ENCODE measurements at regions not wholly inside any gene's neighbourhood (a gene's known extent, or its start where the extent isn't known, plus 50 kb on each side); places are given as distances from the start of the nearest gene placed in this dataset.
"Not testable (repeated sequence)": the region's sequence is repeated elsewhere in the genome, so short reads cannot be mapped to it uniquely, and the experiment has no call there.

- Histone ChIP-seq H3K27me3 (ENCODE audit: control insufficient read depth, insufficient read depth, low read length) (no peaks in the 10 kb centered on the region), H3K9me3 (ENCODE audit: control insufficient read depth, insufficient read depth, low read length) (no peaks in the 10 kb centered on the region), H3K4me3 (ENCODE audit: low read depth, low read length) (no peak overlapping the region), H3K9ac (ENCODE audit: low read depth, low read length) (no peak overlapping the region), H3K36me3 (ENCODE audit: control insufficient read depth, insufficient read depth, low read length) (no peaks in the 10 kb centered on the region), H3K4me1 (ENCODE audit: control insufficient read depth, insufficient read depth, low read length) (no peaks in the 10 kb centered on the region), H3K27ac (ENCODE audit: low read depth, low read length) (no peak overlapping the region)
Observed at GRCh38 chr3:137514853-137515252, 249.3 kb upstream of the SOX14 start.

DNA sequence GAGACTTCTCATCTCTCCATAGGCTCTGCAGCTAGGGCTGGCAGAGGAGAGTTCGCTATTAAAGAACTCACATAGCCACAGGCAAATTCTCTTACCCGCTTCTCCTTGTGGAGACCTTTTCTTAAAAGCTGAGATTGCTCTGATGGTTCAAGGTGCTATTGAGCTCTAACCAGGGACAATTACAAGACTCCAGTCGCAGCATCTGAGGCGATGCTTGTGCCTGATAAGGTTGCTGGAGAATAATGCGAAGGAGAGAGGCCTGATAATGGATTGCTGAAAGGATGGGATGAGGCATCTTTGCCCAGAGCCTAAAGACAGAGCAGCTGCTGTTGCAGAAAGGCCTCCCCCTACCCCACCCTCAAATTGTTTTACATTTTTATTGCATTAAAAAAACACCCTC, 244.5 kb upstream of the SOX14 start:
- Histone ChIP-seq H3K9me3 (ENCODE audit: control insufficient read depth, insufficient read depth, low read length) (no peaks in the 10 kb centered on the region), H3K27ac (ENCODE audit: low read depth, low read length) (no peak overlapping the region), H3K9ac (ENCODE audit: low read depth, low read length) (no peak overlapping the region), H3K4me1 (ENCODE audit: control insufficient read depth, insufficient read depth, low read length) (no peaks in the 10 kb centered on the region), H3K27me3 (ENCODE audit: control insufficient read depth, insufficient read depth, low read length) (no peaks in the 10 kb centered on the region), H3K36me3 (ENCODE audit: control insufficient read depth, insufficient read depth, low read length) (no peaks in the 10 kb centered on the region), H3K4me3 (ENCODE audit: low read depth, low read length) (no peak overlapping the region)

DNA sequence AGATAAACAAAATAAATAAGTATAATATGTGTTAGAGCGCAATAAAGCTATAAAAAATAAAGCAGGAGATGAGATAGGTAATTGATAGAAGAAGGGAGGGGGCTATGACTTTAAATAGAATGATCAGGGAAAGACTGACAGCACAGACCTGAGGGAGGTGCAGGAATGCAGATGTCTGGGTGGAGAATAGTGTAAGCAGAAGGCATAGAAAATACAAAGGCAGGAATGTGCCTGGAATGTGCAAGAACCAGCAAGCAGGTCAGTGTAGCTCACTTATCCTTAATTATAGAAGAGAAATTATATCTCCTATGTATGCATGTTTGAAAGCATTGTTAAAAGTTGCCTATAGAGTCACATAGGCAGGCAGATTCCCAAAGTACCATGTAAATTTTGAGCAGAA, 239.4 kb upstream of the SOX14 start:
- Histone ChIP-seq H3K27ac (ENCODE audit: low read depth, low read length) (no peak overlapping the region), H3K9ac (ENCODE audit: low read depth, low read length) (no peak overlapping the region), H3K4me3 (ENCODE audit: low read depth, low read length) (no peak overlapping the region), H3K9me3 (ENCODE audit: control insufficient read depth, insufficient read depth, low read length) (no peaks in the 10 kb centered on the region), H3K36me3 (ENCODE audit: control insufficient read depth, insufficient read depth, low read length) (no peaks in the 10 kb centered on the region), H3K27me3 (ENCODE audit: control insufficient read depth, insufficient read depth, low read length) (no peaks in the 10 kb centered on the region), H3K4me1 (ENCODE audit: control insufficient read depth, insufficient read depth, low read length) (no peaks in the 10 kb centered on the region)

GRCh38 chr3:137525471-137525870, 238.6 kb upstream of the SOX14 start:
- Histone ChIP-seq H3K27ac (ENCODE audit: low read depth, low read length) (no peak overlapping the region), H3K36me3 (ENCODE audit: control insufficient read depth, insufficient read depth, low read length) (no peaks in the 10 kb centered on the region), H3K4me1 (ENCODE audit: control insufficient read depth, insufficient read depth, low read length) (no peaks in the 10 kb centered on the region), H3K4me3 (ENCODE audit: low read depth, low read length) (no peak overlapping the region), H3K27me3 (ENCODE audit: control insufficient read depth, insufficient read depth, low read length) (no peaks in the 10 kb centered on the region), H3K9me3 (ENCODE audit: control insufficient read depth, insufficient read depth, low read length) (no peaks in the 10 kb centered on the region), H3K9ac (ENCODE audit: low read depth, low read length) (no peak overlapping the region)

GRCh38 chr3:137542049-137542448, 222.1 kb upstream of the SOX14 start:
- H3K9me3 ChIP-seq (ENCODE audit: control insufficient read depth, insufficient read depth, low read length), result peaks cover 4% of the 10 kb centered on the region; the same call in 1 of the 2 replicates
- no peak overlapping the region for H3K27ac ChIP-seq (ENCODE audit: low read depth, low read length)
- no peaks in the 10 kb centered on the region for H3K4me1 ChIP-seq (ENCODE audit: control insufficient read depth, insufficient read depth, low read length)
- no peaks in the 10 kb centered on the region for H3K36me3 ChIP-seq (ENCODE audit: control insufficient read depth, insufficient read depth, low read length)
- H3K4me3 ChIP-seq (ENCODE audit: low read depth, low read length), result no peak overlapping the region
- peaks cover 35% of the 10 kb centered on the region for H3K27me3 ChIP-seq (ENCODE audit: control insufficient read depth, insufficient read depth, low read length)
- H3K9ac ChIP-seq (ENCODE audit: low read depth, low read length), result no peak overlapping the region

DNA sequence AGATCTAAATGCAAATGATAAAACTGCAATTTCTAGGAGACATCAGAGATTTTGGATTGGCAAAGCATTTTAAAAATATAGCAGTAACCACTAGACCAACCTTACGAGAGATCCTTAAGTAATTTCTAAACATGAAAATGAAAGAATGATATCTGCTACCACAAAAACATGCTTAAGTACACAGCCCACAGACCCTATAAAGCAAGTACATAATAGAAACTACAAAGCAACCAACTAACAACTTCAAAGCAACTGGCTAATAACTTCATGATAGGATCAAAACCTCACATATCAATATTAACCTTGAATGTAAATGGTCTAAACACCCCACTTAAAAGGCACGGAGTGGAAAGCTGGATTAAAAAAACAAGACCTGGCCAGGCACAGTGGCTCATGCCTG, 209.9 kb upstream of the SOX14 start:
- no peaks in the 10 kb centered on the region for H3K4me1 ChIP-seq (ENCODE audit: control insufficient read depth, insufficient read depth, low read length)
- H3K27me3 ChIP-seq (ENCODE audit: control insufficient read depth, insufficient read depth, low read length), result no peaks in the 10 kb centered on the region
- H3K9ac ChIP-seq (ENCODE audit: low read depth, low read length), result no peak overlapping the region
- no peaks in the 10 kb centered on the region for H3K36me3 ChIP-seq (ENCODE audit: control insufficient read depth, insufficient read depth, low read length)
- no peak overlapping the region for H3K4me3 ChIP-seq (ENCODE audit: low read depth, low read length)
- H3K27ac ChIP-seq (ENCODE audit: low read depth, low read length), result no peak overlapping the region
- no peaks in the 10 kb centered on the region for H3K9me3 ChIP-seq (ENCODE audit: control insufficient read depth, insufficient read depth, low read length)

- Histone ChIP-seq H3K4me1 (ENCODE audit: control insufficient read depth, insufficient read depth, low read length) (no peaks in the 10 kb centered on the region), H3K9me3 (ENCODE audit: control insufficient read depth, insufficient read depth, low read length) (no peaks in the 10 kb centered on the region), H3K9ac (ENCODE audit: low read depth, low read length) (no peak overlapping the region)
Observed at GRCh38 chr3:137568880-137569279, 195.2 kb upstream of the SOX14 start.

GRCh38 chr3:137572931-137573330, 191.2 kb upstream of the SOX14 start:
- no peaks in the 10 kb centered on the region for H3K4me1 ChIP-seq (ENCODE audit: control insufficient read depth, insufficient read depth, low read length)
- H3K36me3 ChIP-seq (ENCODE audit: control insufficient read depth, insufficient read depth, low read length), result no peaks in the 10 kb centered on the region
- no peak overlapping the region for H3K4me3 ChIP-seq (ENCODE audit: low read depth, low read length)
- no peak overlapping the region for H3K9ac ChIP-seq (ENCODE audit: low read depth, low read length)
- H3K27me3 ChIP-seq (ENCODE audit: control insufficient read depth, insufficient read depth, low read length), result no peaks in the 10 kb centered on the region
- no peak overlapping the region for H3K27ac ChIP-seq (ENCODE audit: low read depth, low read length)
- no peaks in the 10 kb centered on the region for H3K9me3 ChIP-seq (ENCODE audit: control insufficient read depth, insufficient read depth, low read length)

More at GRCh38 chr3:137568880-137569279, 195.2 kb upstream of the SOX14 start:
- no peaks in the 10 kb centered on the region for H3K36me3 ChIP-seq (ENCODE audit: control insufficient read depth, insufficient read depth, low read length)
- no peak overlapping the region for H3K27ac ChIP-seq (ENCODE audit: low read depth, low read length)
- H3K27me3 ChIP-seq (ENCODE audit: control insufficient read depth, insufficient read depth, low read length), result no peaks in the 10 kb centered on the region
- no peak overlapping the region for H3K4me3 ChIP-seq (ENCODE audit: low read depth, low read length)

DNA sequence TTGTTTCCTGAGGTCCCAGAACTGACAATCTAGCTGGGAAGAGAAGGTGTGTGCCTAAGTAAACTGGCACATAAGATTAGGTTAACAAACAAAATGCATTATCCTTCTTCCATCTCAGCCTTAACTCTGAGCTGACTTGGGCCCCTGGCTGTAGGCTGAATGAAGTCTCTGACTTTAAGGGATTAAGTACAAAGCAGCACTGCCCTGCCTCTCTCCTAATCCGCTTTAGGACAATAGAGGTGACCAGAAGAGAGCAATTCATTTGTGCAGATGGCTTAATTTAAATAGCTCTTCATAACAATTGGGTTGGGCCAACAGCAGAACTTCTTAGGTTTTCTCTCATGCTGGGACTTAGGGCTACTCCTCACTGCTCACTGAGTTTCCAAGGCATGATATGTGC, 181.6 kb upstream of the SOX14 start:
- 0 out of 2 replicates have a peak, but pooled peaks cover 4% of the 10 kb centered on the region for H3K9me3 ChIP-seq (ENCODE audit: control insufficient read depth, insufficient read depth, low read length)
- H3K27me3 ChIP-seq (ENCODE audit: control insufficient read depth, insufficient read depth, low read length), result no peaks in the 10 kb centered on the region
- H3K9ac ChIP-seq (ENCODE audit: low read depth, low read length), result no peak overlapping the region; the same call in 1 of the 2 replicates
- peak overlapping the region; percentile 36 for H3K4me3 ChIP-seq (ENCODE audit: low read depth, low read length)
- H3K27ac ChIP-seq (ENCODE audit: low read depth, low read length), result peak overlapping the region; percentile 87
- no peaks in the 10 kb centered on the region for H3K36me3 ChIP-seq (ENCODE audit: control insufficient read depth, insufficient read depth, low read length)
- peaks cover 24% of the 10 kb centered on the region for H3K4me1 ChIP-seq (ENCODE audit: control insufficient read depth, insufficient read depth, low read length)

DNA sequence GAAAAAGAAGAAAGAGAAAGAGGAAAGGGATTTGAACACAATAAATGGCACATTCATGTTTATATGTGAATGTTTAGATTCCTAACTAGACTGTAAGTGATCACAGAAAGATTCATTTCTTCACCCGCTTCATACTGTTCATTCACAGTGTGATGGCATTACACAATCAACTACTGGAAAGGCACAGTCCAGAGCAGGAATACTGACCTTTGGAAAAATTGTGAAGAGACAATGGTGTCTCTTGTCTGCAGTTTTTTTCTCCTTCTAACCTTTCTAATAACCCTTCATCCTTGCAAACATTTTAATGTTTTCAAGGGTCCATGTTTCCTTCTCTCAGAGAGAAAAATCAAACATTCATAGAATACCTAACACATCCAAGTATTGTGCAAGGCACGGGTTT, 180.9 kb upstream of the SOX14 start:
- peaks cover 24% of the 10 kb centered on the region for H3K4me1 ChIP-seq (ENCODE audit: control insufficient read depth, insufficient read depth, low read length)
- H3K9me3 ChIP-seq (ENCODE audit: control insufficient read depth, insufficient read depth, low read length), result 0 out of 2 replicates have a peak, but pooled peaks cover 3% of the 10 kb centered on the region
- no peaks in the 10 kb centered on the region for H3K27me3 ChIP-seq (ENCODE audit: control insufficient read depth, insufficient read depth, low read length)
- no peak overlapping the region for H3K27ac ChIP-seq (ENCODE audit: low read depth, low read length)
- H3K36me3 ChIP-seq (ENCODE audit: control insufficient read depth, insufficient read depth, low read length), result no peaks in the 10 kb centered on the region
- H3K9ac ChIP-seq (ENCODE audit: low read depth, low read length), result no peak overlapping the region
- H3K4me3 ChIP-seq (ENCODE audit: low read depth, low read length), result no peak overlapping the region

DNA sequence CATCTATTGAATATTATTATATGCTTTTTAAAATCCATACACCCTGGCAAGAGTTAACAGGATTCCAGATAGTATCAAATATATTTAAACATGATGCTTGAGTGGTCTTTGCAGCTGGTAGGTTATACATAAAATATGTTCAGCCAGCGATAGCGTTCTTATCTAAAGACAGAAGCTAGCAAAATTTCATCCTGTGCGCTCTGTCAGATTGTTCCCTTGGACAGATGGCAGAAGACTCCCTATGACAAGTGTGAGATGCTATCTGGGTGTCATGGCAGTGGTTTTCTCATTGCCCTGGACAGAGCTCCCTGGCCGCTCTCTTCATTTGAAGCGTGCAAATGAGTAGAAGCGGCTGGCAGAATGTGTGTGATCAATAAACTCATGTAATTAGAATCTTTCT, 175.2 kb upstream of the SOX14 start:
- Histone ChIP-seq H3K9me3 (ENCODE audit: control insufficient read depth, insufficient read depth, low read length) (no peaks in the 10 kb centered on the region), H3K27ac (ENCODE audit: low read depth, low read length) (no peak overlapping the region), H3K4me3 (ENCODE audit: low read depth, low read length) (no peak overlapping the region), H3K27me3 (ENCODE audit: control insufficient read depth, insufficient read depth, low read length) (no peaks in the 10 kb centered on the region), H3K9ac (ENCODE audit: low read depth, low read length) (no peak overlapping the region), H3K4me1 (ENCODE audit: control insufficient read depth, insufficient read depth, low read length) (no peaks in the 10 kb centered on the region), H3K36me3 (ENCODE audit: control insufficient read depth, insufficient read depth, low read length) (no peaks in the 10 kb centered on the region)

DNA sequence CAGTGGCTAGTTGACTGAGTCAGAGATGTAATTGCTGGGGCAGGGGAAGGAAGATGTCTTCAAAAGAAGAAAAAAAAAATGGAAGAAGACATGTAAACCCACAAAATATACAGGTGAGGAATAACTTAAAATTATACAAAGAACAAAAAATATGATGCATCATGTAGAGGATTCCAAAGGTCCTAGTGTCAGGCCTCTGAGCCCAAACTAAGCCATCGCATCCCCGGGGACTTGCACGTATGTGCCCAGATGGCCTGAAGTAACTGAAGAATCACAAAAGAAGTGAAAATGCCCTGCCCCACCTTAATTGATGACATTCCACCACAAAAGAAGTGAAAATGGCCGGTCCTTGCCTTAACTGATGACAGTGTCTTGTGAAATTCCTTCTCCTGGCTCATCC, 168.7 kb upstream of the SOX14 start:
- H3K9ac ChIP-seq (ENCODE audit: low read depth, low read length); H3K4me1 ChIP-seq (ENCODE audit: control insufficient read depth, insufficient read depth, low read length); H3K9me3 ChIP-seq (ENCODE audit: control insufficient read depth, insufficient read depth, low read length); H3K4me3 ChIP-seq (ENCODE audit: low read depth, low read length); H3K27ac ChIP-seq (ENCODE audit: low read depth, low read length); H3K27me3 ChIP-seq (ENCODE audit: control insufficient read depth, insufficient read depth, low read length); H3K36me3 ChIP-seq (ENCODE audit: control insufficient read depth, insufficient read depth, low read length): not testable (repeated sequence)

Measured in HUES48 (cell line).